Loucy (cell line): ENCODE measurements at regions not wholly inside any gene's neighbourhood (a gene's known extent, or its start where the extent isn't known, plus 50 kb on each side); places are given as distances from the start of the nearest gene placed in this dataset.
"Not testable (repeated sequence)": the region's sequence is repeated elsewhere in the genome, so short reads cannot be mapped to it uniquely, and the experiment has no call there.

Experiments
- H2AFZ ChIP-seq: fragments of 200-600 bp; sonication (generic); 2 replicates; pipeline ENCODE4 v1.6.0; 2016; ENCODE audit warnings: antibody characterized with exemption, mild to moderate bottlenecking, low read length, moderate library complexity
- H3F3A ChIP-seq: fragments of 200-600 bp; 2 replicates; pipeline ENCODE4 v1.6.0; 2016; ENCODE audit warnings: antibody characterized with exemption, low read depth, mild to moderate bottlenecking
- H3K27me3 ChIP-seq: fragments of 200-600 bp; sonication (generic); 2 replicates; pipeline ENCODE4 v1.6.1; 2014; ENCODE audit warnings: low read length, mild to moderate bottlenecking; ENCODE audit not compliant: insufficient read depth, poor library complexity, severe bottlenecking
- H3K36me3 ChIP-seq: fragments of 200-600 bp; sonication (generic); 2 replicates; pipeline ENCODE4 v1.6.1; 2016; ENCODE audit warnings: low read length; ENCODE audit not compliant: insufficient read depth
- H3K4me1 ChIP-seq: fragments of 200-600 bp; sonication (generic); 2 replicates; pipeline ENCODE4 v1.5.1; 2014; ENCODE audit warnings: low read length, mild to moderate bottlenecking; ENCODE audit not compliant: insufficient read depth, poor library complexity, severe bottlenecking
- H3K4me2 ChIP-seq: fragments of 200-600 bp; sonication (generic); 2 replicates; pipeline ENCODE4 v1.6.0; 2014; ENCODE audit warnings: antibody characterized with exemption, low read length, low read depth, mild to moderate bottlenecking; ENCODE audit not compliant: poor library complexity, severe bottlenecking
- H3K4me3 ChIP-seq: fragments of 200-600 bp; sonication (generic); 2 replicates; pipeline ENCODE4 v1.5.1; 2014; ENCODE audit warnings: low read length, mild to moderate bottlenecking, mixed read lengths; ENCODE audit not compliant: poor library complexity, severe bottlenecking
- H3K79me2 ChIP-seq: fragments of 200-600 bp; sonication (generic); 2 replicates; pipeline ENCODE4 v1.6.1; 2014; ENCODE audit warnings: low read length; ENCODE audit not compliant: insufficient read depth
- H3K9ac ChIP-seq: fragments of 200-600 bp; sonication (generic); 2 replicates; pipeline ENCODE4 v1.6.0; 2014; ENCODE audit warnings: mild to moderate bottlenecking, low read depth, low read length, moderate library complexity; ENCODE audit not compliant: poor library complexity, severe bottlenecking
- H3K9me2 ChIP-seq: fragments of 200-600 bp; sonication (generic); replicated peaks from 2 replicates; pipeline ENCODE4 v1.6.1; 2016; ENCODE audit warnings: low read depth, low read length, mixed read lengths
- H3K9me3 ChIP-seq: fragments of 200-600 bp; sonication (generic); 2 replicates; pipeline ENCODE4 v1.6.1; 2014; ENCODE audit warnings: mild to moderate bottlenecking, antibody characterized with exemption, low read length, low read depth; ENCODE audit not compliant: insufficient read depth
- H4K20me1 ChIP-seq: fragments of 200-600 bp; sonication (generic); 2 replicates; pipeline ENCODE4 v1.6.0; 2014; ENCODE audit warnings: antibody characterized with exemption, low read length, mild to moderate bottlenecking; ENCODE audit not compliant: insufficient read depth, poor library complexity, severe bottlenecking

- H3K27me3 ChIP-seq, H3K4me1 ChIP-seq, H3F3A ChIP-seq, H3K9ac ChIP-seq, H2AFZ ChIP-seq, H4K20me1 ChIP-seq, H3K9me2 ChIP-seq, H3K79me2 ChIP-seq, H3K36me3 ChIP-seq, H3K4me2 ChIP-seq, H3K9me3 ChIP-seq: not testable (repeated sequence)
- peak overlapping the region; percentile 59 for H3K4me3 ChIP-seq
Measured at GRCh38 chr9:41272879-41273548, 83.9 kb upstream of the ZNG1F start.

- not testable (repeated sequence) for H3K4me3 ChIP-seq, H3K4me1 ChIP-seq
Measured at GRCh38 chr9:41270992-41271391, 81.9 kb upstream of the ZNG1F start.

GRCh38 chr9:41269471-41269870 lies 80.4 kb upstream of the ZNG1F start:
- not testable (repeated sequence) for H2AFZ ChIP-seq, H3K27me3 ChIP-seq, H3K9me2 ChIP-seq, H3F3A ChIP-seq, H3K9ac ChIP-seq, H4K20me1 ChIP-seq, H3K36me3 ChIP-seq, H3K79me2 ChIP-seq, H3K4me3 ChIP-seq, H3K4me2 ChIP-seq, H3K4me1 ChIP-seq, H3K9me3 ChIP-seq

More at GRCh38 chr9:41270992-41271391, 81.9 kb upstream of the ZNG1F start:
- not testable (repeated sequence) for H3K79me2 ChIP-seq, H2AFZ ChIP-seq, H3K9me2 ChIP-seq, H3K9me3 ChIP-seq, H3K27me3 ChIP-seq, H3K36me3 ChIP-seq, H4K20me1 ChIP-seq, H3K4me2 ChIP-seq, H3F3A ChIP-seq, H3K9ac ChIP-seq

GRCh38 chr9:41269054-41269453 lies 79.9 kb upstream of the ZNG1F start:
- H3F3A ChIP-seq, H3K36me3 ChIP-seq, H3K79me2 ChIP-seq, H3K9me2 ChIP-seq, H3K4me2 ChIP-seq, H3K9ac ChIP-seq, H3K4me1 ChIP-seq, H2AFZ ChIP-seq, H3K27me3 ChIP-seq, H3K9me3 ChIP-seq, H4K20me1 ChIP-seq, H3K4me3 ChIP-seq: not testable (repeated sequence)

GRCh38 chr9:41266602-41267001 lies 77.5 kb upstream of the ZNG1F start:
- not testable (repeated sequence) for H3K4me2 ChIP-seq, H3K9ac ChIP-seq, H3K79me2 ChIP-seq, H3F3A ChIP-seq, H3K9me3 ChIP-seq, H3K4me3 ChIP-seq, H4K20me1 ChIP-seq, H3K27me3 ChIP-seq, H3K9me2 ChIP-seq, H3K36me3 ChIP-seq, H3K4me1 ChIP-seq, H2AFZ ChIP-seq

GRCh38 chr9:41266000-41266399 lies 76.9 kb upstream of the ZNG1F start:
- H3K36me3 ChIP-seq, H3K9me2 ChIP-seq, H3K27me3 ChIP-seq, H3K4me2 ChIP-seq, H2AFZ ChIP-seq, H4K20me1 ChIP-seq, H3K79me2 ChIP-seq, H3K9ac ChIP-seq, H3F3A ChIP-seq, H3K4me3 ChIP-seq, H3K9me3 ChIP-seq, H3K4me1 ChIP-seq: not testable (repeated sequence)

GRCh38 chr9:41251973-41252372 lies 62.9 kb upstream of the ZNG1F start:
- H3K9ac ChIP-seq = not testable (repeated sequence)

More at GRCh38 chr9:41251973-41252372, 62.9 kb upstream of the ZNG1F start:
- H2AFZ ChIP-seq, H3K36me3 ChIP-seq, H3K4me3 ChIP-seq, H3F3A ChIP-seq, H3K9me3 ChIP-seq, H3K4me1 ChIP-seq, H4K20me1 ChIP-seq, H3K9me2 ChIP-seq, H3K79me2 ChIP-seq, H3K27me3 ChIP-seq, H3K4me2 ChIP-seq: not testable (repeated sequence)
